ENCODE measurements at regions not wholly inside any gene's neighbourhood (a gene's known extent, or its start where the extent isn't known, plus 50 kb on each side); places are given as distances from the start of the nearest gene placed in this dataset.

DNA sequence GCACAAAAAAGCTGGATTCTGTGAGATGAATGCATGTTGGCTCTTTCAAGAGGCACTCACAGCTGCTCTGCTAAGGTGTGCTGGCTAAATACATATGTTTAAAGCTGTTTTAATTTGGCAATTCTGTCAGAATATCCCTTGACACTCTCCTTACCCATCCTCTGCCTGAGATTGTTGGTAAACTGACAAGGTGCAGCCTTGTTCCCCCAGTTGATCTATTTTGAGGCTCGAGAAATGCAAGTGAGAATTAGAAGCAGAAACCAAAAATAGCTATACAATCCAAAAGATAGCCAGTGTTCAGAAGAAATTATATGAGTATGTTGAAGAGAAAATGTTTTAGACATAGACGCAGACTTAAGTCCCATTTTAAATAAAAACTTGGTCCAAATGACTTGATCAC is 971.7 kb upstream of the GYPC start:
- TF ChIP-seq CTCF (IDR thresholded peaks at IDR 0.05; ENCODE audit: low read length) (no peak), EZH2 (IDR thresholded peaks at IDR 0.05; ENCODE audit: borderline replicate concordance, low read length) (no peak)
